H1 (cell line): ENCODE measurements at regions not wholly inside any gene's neighbourhood (a gene's known extent, or its start where the extent isn't known, plus 50 kb on each side); places are given as distances from the start of the nearest gene placed in this dataset.

Experiments used
- CTCF ChIA-PET: fragments of 300-600 bp; sonication (Branson Sonifier 250); formaldehyde crosslinking; loops from one replicate; lab custom pipeline; 2021; ENCODE audit not compliant: partially characterized antibody; lab: Charles Lee
- POLR2A ChIA-PET: fragments of 300-600 bp; sonication (Branson Sonifier 250); formaldehyde crosslinking; loops from one replicate; lab custom pipeline; 2021; ENCODE audit warnings: inconsistent platforms; ENCODE audit not compliant: partially characterized antibody; lab: Charles Lee
- DNase-seq, 2 experiments: peaks; one replicate each; pipeline versions ENCODE4 v3.0.0 to v3.0.0-alpha.2; 2010 to 2022; ENCODE audit warnings: low spot score in 2 of 2, low read depth in 1 of 2, mixed read lengths in 1 of 2
- FAIRE-seq: peaks from 2 replicates; lab custom pipeline; 2011; peaks lifted over from hg19 to GRCh38; lab: Jason Lieb, UNC
- H2AFZ ChIP-seq: 2 replicates; pipeline ENCODE4 v1.8.1; 2012; ENCODE audit warnings: low read length, inconsistent platforms
- H2AK5ac ChIP-seq: 2 replicates; pipeline ENCODE4 v1.6.1; 2013; ENCODE audit warnings: low read depth, low read length
- H2BK120ac ChIP-seq: replicated peaks from 2 replicates; pipeline ENCODE3; 2013; ENCODE audit warnings: low read depth, low read length, inconsistent platforms
- H2BK12ac ChIP-seq: 2 replicates; pipeline ENCODE4 v1.6.1; 2013; ENCODE audit warnings: low read depth, low read length
- H2BK15ac ChIP-seq: 2 replicates; pipeline ENCODE4 v1.6.1; 2013; ENCODE audit warnings: low read length
- H2BK20ac ChIP-seq: 2 replicates; pipeline ENCODE4 v1.6.1; 2013; ENCODE audit warnings: low read length
- H2BK5ac ChIP-seq: 2 replicates; pipeline ENCODE4 v1.6.1; 2013; ENCODE audit warnings: low read depth, low read length
- H3K14ac ChIP-seq: 2 replicates; pipeline ENCODE4 v1.6.1; 2013; ENCODE audit warnings: inconsistent platforms; ENCODE audit not compliant: insufficient read length
- H3K18ac ChIP-seq: 2 replicates; pipeline ENCODE4 v1.6.1; 2013; ENCODE audit warnings: low read length; ENCODE audit errors: extremely low read depth
- H3K23ac ChIP-seq: 2 replicates; pipeline ENCODE4 v1.6.1; 2013; ENCODE audit warnings: inconsistent platforms; ENCODE audit not compliant: insufficient read length
- H3K23me2 ChIP-seq: 2 replicates; pipeline ENCODE4 v1.6.1; 2013; ENCODE audit warnings: low read depth, low read length
- H3K27ac ChIP-seq: 2 replicates; pipeline ENCODE4 v1.6.1; 2011; ENCODE audit warnings: low read depth, low read length, inconsistent platforms
- H3K27me3 ChIP-seq, 4 experiments: replicated peaks in 1 of 4; 1 replicate in 1 of 4; 2 replicates in 3 of 4; pipeline versions ENCODE4 v1.6.1 to v1.8.1; 2011 to 2013; ENCODE audit warnings: low read length in 3 of 4, mild to moderate bottlenecking in 3 of 4, inconsistent platforms in 2 of 4, mixed read lengths in 2 of 4, moderate library complexity in 1 of 4; ENCODE audit not compliant: control insufficient read depth in 3 of 4, insufficient read depth in 3 of 4; ENCODE audit errors: extremely low read depth in 1 of 4
- H3K36me3 ChIP-seq, 4 experiments: 2 replicates each; pipeline versions ENCODE4 v1.6.1 to v1.8.1; 2011 to 2013; ENCODE audit warnings: mild to moderate bottlenecking in 4 of 4, low read length in 3 of 4, moderate library complexity in 2 of 4, control low read depth in 1 of 4, inconsistent platforms in 1 of 4; ENCODE audit not compliant: insufficient read depth in 4 of 4, control insufficient read depth in 2 of 4
- H3K4ac ChIP-seq: replicated peaks from 2 replicates; pipeline ENCODE3; 2013; ENCODE audit warnings: low read length, low read depth, mixed read lengths, inconsistent platforms; ENCODE audit not compliant: insufficient read length
- H3K4me1 ChIP-seq, 4 experiments: replicated peaks in 1 of 4; 1 replicate in 1 of 4; 2 replicates in 3 of 4; pipeline versions ENCODE4 v1.6.1 to v1.8.1; 2011 to 2013; ENCODE audit warnings: low read length in 3 of 4, inconsistent platforms in 2 of 4, mixed read lengths in 1 of 4; ENCODE audit not compliant: insufficient read depth in 4 of 4, control insufficient read depth in 3 of 4
- H3K4me2 ChIP-seq, 2 experiments: 2 replicates each; pipeline versions ENCODE4 v1.6.1 to v1.8.1; 2011 to 2013; ENCODE audit warnings: low read depth in 2 of 2, low read length in 2 of 2, control low read depth in 1 of 2, inconsistent platforms in 1 of 2, mild to moderate bottlenecking in 1 of 2; ENCODE audit not compliant: insufficient read depth in 1 of 2
- H3K4me3 ChIP-seq, 4 experiments: fragments of 200-600, 300-600 bp in 1 of 4; sonication (generic), shearing (Covaris generic), sonication (Bioruptor Twin) in 1 of 4; 2 replicates each; pipeline versions ENCODE4 v1.5.1 to v1.8.1; 2011 to 2016; ENCODE audit warnings: low read length in 4 of 4, low read depth in 3 of 4, control low read depth in 2 of 4, inconsistent platforms in 2 of 4, mild to moderate bottlenecking in 2 of 4, mixed read lengths in 1 of 4, moderate library complexity in 1 of 4; ENCODE audit not compliant: insufficient read depth in 2 of 4; ENCODE audit errors: extremely low read depth in 1 of 4
- H3K56ac ChIP-seq: replicated peaks from 2 replicates; pipeline ENCODE3; 2013; ENCODE audit warnings: low read depth, mild to moderate bottlenecking, mixed read lengths, low read length, inconsistent platforms; ENCODE audit not compliant: insufficient read length
- H3K79me1 ChIP-seq: 2 replicates; pipeline ENCODE4 v1.6.1; 2013; ENCODE audit warnings: low read depth, low read length, control low read depth
- H3K79me2 ChIP-seq, 2 experiments: 2 replicates each; pipeline versions ENCODE4 v1.6.1 to v1.8.1; 2012 to 2013; ENCODE audit warnings: low read length in 2 of 2, mild to moderate bottlenecking in 2 of 2, inconsistent platforms in 1 of 2; ENCODE audit not compliant: insufficient read depth in 2 of 2, control insufficient read depth in 1 of 2
- H3K9ac ChIP-seq, 4 experiments: replicated peaks in 1 of 4; 1 replicate in 1 of 4; 2 replicates in 3 of 4; pipeline versions ENCODE4 v1.6.1 to v1.8.1; 2011 to 2013; ENCODE audit warnings: low read depth in 3 of 4, low read length in 3 of 4, control low read depth in 2 of 4, mild to moderate bottlenecking in 2 of 4, moderate library complexity in 2 of 4, inconsistent platforms in 1 of 4; ENCODE audit errors: extremely low read depth in 1 of 4
- H3K9me3 ChIP-seq, 2 experiments: 2 replicates each; pipeline versions ENCODE4 v1.6.1 to v1.8.1; 2012 to 2013; ENCODE audit warnings: mild to moderate bottlenecking in 2 of 2, moderate library complexity in 2 of 2, control low read depth in 1 of 2, inconsistent platforms in 1 of 2, low read depth in 1 of 2, low read length in 1 of 2, mixed read lengths in 1 of 2; ENCODE audit not compliant: insufficient read depth in 2 of 2
- H4K20me1 ChIP-seq, 2 experiments: replicated peaks in 1 of 2; 2 replicates each; pipeline versions ENCODE3 to v1.8.1; 2011 to 2013; ENCODE audit warnings: inconsistent platforms in 2 of 2, low read length in 2 of 2, mild to moderate bottlenecking in 1 of 2; ENCODE audit not compliant: insufficient read depth in 2 of 2, control insufficient read depth in 1 of 2
- H4K5ac ChIP-seq: 2 replicates; pipeline ENCODE4 v1.6.1; 2013; ENCODE audit warnings: low read length, low read depth, mixed read lengths, inconsistent platforms; ENCODE audit not compliant: insufficient read length
- H4K8ac ChIP-seq: 2 replicates; pipeline ENCODE4 v1.8.0; 2013; ENCODE audit warnings: mild to moderate bottlenecking, moderate library complexity, low read length, inconsistent platforms; ENCODE audit not compliant: insufficient read depth; ENCODE audit errors: extremely low read depth
- H4K91ac ChIP-seq: replicated peaks from 2 replicates; pipeline ENCODE3; 2013; ENCODE audit warnings: low read length, mixed read lengths, inconsistent platforms; ENCODE audit not compliant: insufficient read length
- ASH2L ChIP-seq: fragments of 200-600, 300-600 bp; sonication (generic); IDR thresholded peaks from one replicate; pipeline ENCODE4 v1.7.1; 2017; ENCODE audit warnings: low read length
- BACH1 ChIP-seq: IDR thresholded peaks from 2 replicates; pipeline ENCODE4 v1.6.1; 2012; ENCODE audit warnings: low read length, improper control_type of control experiment
- CBX5 ChIP-seq: fragments of 300-800, 300-1000 bp; sonication (generic); IDR thresholded peaks from 2 replicates; pipeline ENCODE4 v1.7.1; 2016; ENCODE audit warnings: antibody characterized with exemption, low read length, low read depth
- CHD1 ChIP-seq: IDR thresholded peaks from 2 replicates; pipeline ENCODE4 v1.6.1; 2012; ENCODE audit warnings: low read depth, low read length, improper control_type of control experiment
- CHD2 ChIP-seq: IDR thresholded peaks from 2 replicates; pipeline ENCODE4 v1.6.1; 2012; ENCODE audit warnings: low read length, improper control_type of control experiment
- CREB1 ChIP-seq: IDR thresholded peaks from 2 replicates; pipeline ENCODE4 v1.6.1; 2012; ENCODE audit warnings: inconsistent platforms
- CTBP2 ChIP-seq: IDR thresholded peaks from 2 replicates; pipeline ENCODE4 v1.7.0; 2011; ENCODE audit warnings: borderline replicate concordance, mild to moderate bottlenecking, moderate library complexity, mixed read lengths, low read length; ENCODE audit not compliant: insufficient read depth, insufficient read length
- FOSL1 ChIP-seq: IDR thresholded peaks from 2 replicates; pipeline ENCODE4 v1.6.1; 2011; ENCODE audit warnings: mild to moderate bottlenecking, low read depth, low read length, moderate library complexity; ENCODE audit not compliant: insufficient read depth
- GABPA ChIP-seq: IDR thresholded peaks from 2 replicates; pipeline ENCODE4 v1.6.1; 2011; ENCODE audit warnings: mild to moderate bottlenecking, low read length, moderate library complexity, borderline replicate concordance; ENCODE audit not compliant: insufficient read depth
- JUND ChIP-seq: IDR thresholded peaks from 2 replicates; pipeline ENCODE4 v1.6.1; 2011; ENCODE audit warnings: mild to moderate bottlenecking, improper control_type of control experiment, low read length
- SIRT6 ChIP-seq: IDR thresholded peaks from one replicate; pipeline ENCODE4 v1.7.1; 2012; ENCODE audit warnings: low read length, inconsistent platforms
- SP1 ChIP-seq: IDR thresholded peaks from 2 replicates; pipeline ENCODE4 v1.6.1; 2011; ENCODE audit warnings: low read depth, low read length
- SP2 ChIP-seq: IDR thresholded peaks from 2 replicates; pipeline ENCODE4 v1.6.1; 2012; ENCODE audit warnings: mild to moderate bottlenecking, low read length, inconsistent platforms
- SP4 ChIP-seq: IDR thresholded peaks from 2 replicates; pipeline ENCODE4 v1.6.1; 2012; ENCODE audit warnings: low read length, inconsistent platforms
- SRF ChIP-seq: IDR thresholded peaks from 2 replicates; pipeline ENCODE4 v1.6.1; 2011; ENCODE audit warnings: mild to moderate bottlenecking, low read depth, low read length, moderate library complexity
- TAF7 ChIP-seq: optimal IDR thresholded peaks from 2 replicates; pipeline ENCODE3; 2011; ENCODE audit warnings: low read depth, mild to moderate bottlenecking, inconsistent platforms, low read length, moderate library complexity, borderline replicate concordance
- ZNF274 ChIP-seq: IDR thresholded peaks from 2 replicates; pipeline ENCODE4 v1.7.0; 2012; ENCODE audit warnings: low read length, borderline replicate concordance; ENCODE audit errors: extremely low read depth
- TF ChIP-seq, protein P1 (sequence below): IDR thresholded peaks from 2 replicates; pipeline ENCODE4 v1.6.1; 2011; ENCODE audit warnings: low read depth, mild to moderate bottlenecking, low read length; ENCODE audit not compliant: insufficient read depth

- Histone ChIP-seq H3K23me2 (no peaks in the 10 kb centered on the region), H4K8ac (no peak overlapping the region), H2BK12ac (no peak overlapping the region), H3K79me2 (no peaks in the 10 kb centered on the region), H3K36me3 (no peaks in the 10 kb centered on the region), H4K91ac (no peak overlapping the region), H3K4me1 (peaks cover 0 to 3% (median 0%) of the 10 kb centered on the region in 4 experiments; a peak in 1 of 7 replicates), H2AK5ac (no peak overlapping the region), H2BK5ac (no peak overlapping the region), H3K14ac (no peak overlapping the region), H3K27ac (no peak overlapping the region), H3K23ac (no peak overlapping the region), H2BK20ac (no peak overlapping the region), H4K20me1 (no peaks in the 10 kb centered on the region), H3K4ac (no peak overlapping the region), H2AFZ (no peak overlapping the region), H3K18ac (no peak overlapping the region), H3K9ac (peak overlapping the region in 1 of 4 experiments; percentile 27; a peak in 1 of 7 replicates), H3K4me2 (no peak overlapping the region), H2BK15ac (no peak overlapping the region), H4K5ac (no peak overlapping the region), H3K27me3 (no peaks in the 10 kb centered on the region), H3K4me3 (no peak overlapping the region), H2BK120ac (no peak overlapping the region), H3K79me1 (no peaks in the 10 kb centered on the region), H3K56ac (no peak overlapping the region), H3K9me3 (no peaks in the 10 kb centered on the region)
- FAIRE-seq (no peak), DNase-seq (no peak)
- POLR2A ChIA-PET: no interaction called here
- CTCF ChIA-PET: interaction anchor here (0.6 to 0.8 kb wide), 2 partner anchors 161 to 590 kb away, joined by 3 read pairs; no protein-coding TSS in a partner anchor
- no peak for TF ChIP-seq TAF7
- TF ChIP-seq BACH1: no peak
- no peak for TF ChIP-seq ASH2L
- TF ChIP-seq CHD1: no peak
- TF ChIP-seq SP2: no peak
- no peak for TF ChIP-seq CREB1
- TF ChIP-seq SIRT6: no peak
- no peak for TF ChIP-seq JUND
- TF ChIP-seq SP1: no peak
- TF ChIP-seq, protein P1, sequence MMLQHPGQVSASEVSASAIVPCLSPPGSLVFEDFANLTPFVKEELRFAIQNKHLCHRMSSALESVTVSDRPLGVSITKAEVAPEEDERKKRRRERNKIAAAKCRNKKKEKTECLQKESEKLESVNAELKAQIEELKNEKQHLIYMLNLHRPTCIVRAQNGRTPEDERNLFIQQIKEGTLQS: no peak
- no peak for TF ChIP-seq CBX5
- no peak for TF ChIP-seq CTBP2
- no peak for TF ChIP-seq ZNF274
- TF ChIP-seq SRF: no peak
- no peak for TF ChIP-seq SP4
- TF ChIP-seq CHD2: no peak
- no peak for TF ChIP-seq GABPA
- no peak for TF ChIP-seq FOSL1
These were observed 164.9 kb upstream of the EPHA7 start for GRCh38 chr6:93584300-93584699.
